DND-41 (cell line): ENCODE measurements at regions not wholly inside any gene's neighbourhood (a gene's known extent, or its start where the extent isn't known, plus 50 kb on each side); places are given as distances from the start of the nearest gene placed in this dataset.
"Not testable (repeated sequence)": the region's sequence is repeated elsewhere in the genome, so short reads cannot be mapped to it uniquely, and the experiment has no call there.

Experiments
- ATAC-seq: fragments of 200-7000 bp; cut with Tn5 transposase; 3 replicates; pipeline ENCODE4 v1.9.1; 2021; ENCODE audit warnings: low read depth; ENCODE audit not compliant: insufficient read depth
- DNase-seq: peaks from one replicate; pipeline ENCODE4 v3.0.0-alpha.2; 2020
- H2AFZ ChIP-seq: 2 replicates; pipeline ENCODE4 v1.6.0; 2012; ENCODE audit warnings: low read depth, low read length
- H3K27ac ChIP-seq: 2 replicates; pipeline ENCODE4 v1.5.1; 2012; ENCODE audit warnings: low read length, inconsistent platforms
- H3K27me3 ChIP-seq: fragments of 200-600 bp; sonication (generic); 2 replicates; pipeline ENCODE4 v1.6.0; 2012; ENCODE audit warnings: low read length, mild to moderate bottlenecking, inconsistent platforms; ENCODE audit not compliant: insufficient read depth, poor library complexity
- H3K36me3 ChIP-seq: 2 replicates; pipeline ENCODE4 v1.5.1; 2012; ENCODE audit warnings: low read length, inconsistent platforms; ENCODE audit not compliant: insufficient read depth
- H3K4me1 ChIP-seq: 2 replicates; pipeline ENCODE4 v1.5.1; 2012; ENCODE audit warnings: mild to moderate bottlenecking, low read length; ENCODE audit not compliant: insufficient read depth
- H3K4me2 ChIP-seq: 2 replicates; pipeline ENCODE4 v1.6.0; 2012; ENCODE audit warnings: mild to moderate bottlenecking, moderate library complexity, low read length, inconsistent platforms; ENCODE audit not compliant: insufficient read depth
- H3K4me3 ChIP-seq, 2 experiments: fragments of 200-600 bp in 1 of 2; shearing (Covaris generic) in 1 of 2; 2 replicates each; pipeline ENCODE4 v1.5.1; 2012 to 2016; ENCODE audit warnings: inconsistent platforms in 2 of 2, low read length in 2 of 2, mild to moderate bottlenecking in 2 of 2, low read depth in 1 of 2, moderate library complexity in 1 of 2
- H3K79me2 ChIP-seq: 2 replicates; pipeline ENCODE4 v1.6.0; 2012; ENCODE audit warnings: low read length, inconsistent platforms; ENCODE audit not compliant: insufficient read depth
- H3K9ac ChIP-seq: 2 replicates; pipeline ENCODE4 v1.6.0; 2012; ENCODE audit warnings: low read depth, mild to moderate bottlenecking, inconsistent platforms, low read length, moderate library complexity
- H3K9me3 ChIP-seq: 2 replicates; pipeline ENCODE4 v1.5.1; 2012; ENCODE audit warnings: low read length, moderate library complexity, mild to moderate bottlenecking, inconsistent platforms; ENCODE audit not compliant: insufficient read depth, severe bottlenecking
- H4K20me1 ChIP-seq: 2 replicates; pipeline ENCODE4 v1.6.0; 2012; ENCODE audit warnings: low read length; ENCODE audit not compliant: insufficient read depth
- CTCF ChIP-seq: IDR thresholded peaks from 2 replicates; pipeline ENCODE4 v1.5.1; 2012; ENCODE audit warnings: borderline replicate concordance, low read length, moderate library complexity, mild to moderate bottlenecking; ENCODE audit not compliant: poor library complexity, severe bottlenecking; ENCODE audit errors: extremely low read depth
- EZH2 ChIP-seq: IDR thresholded peaks from 3 replicates; pipeline ENCODE4 v1.6.1; 2012; ENCODE audit warnings: borderline replicate concordance, low read depth, mild to moderate bottlenecking, moderate library complexity, low read length, inconsistent platforms; ENCODE audit not compliant: severe bottlenecking

GRCh38 chr11:90426442-90426841 is 203.6 kb upstream of the CHORDC1 start:
- Histone ChIP-seq H3K9ac (no peak overlapping the region), H3K79me2 (no peaks in the 10 kb centered on the region), H3K9me3 (no peaks in the 10 kb centered on the region), H2AFZ (no peak overlapping the region), H3K36me3 (no peaks in the 10 kb centered on the region), H3K27me3 (no peaks in the 10 kb centered on the region), H3K4me2 (no peak overlapping the region), H4K20me1 (no peaks in the 10 kb centered on the region), H3K4me1 (no peaks in the 10 kb centered on the region), H3K27ac (no peak overlapping the region), H3K4me3 (no peak overlapping the region)
- ATAC-seq (no peak), DNase-seq (no peak)
- no peak for TF ChIP-seq EZH2
- TF ChIP-seq CTCF: no peak

- H3K4me3 ChIP-seq: no peak overlapping the region
- no peaks in the 10 kb centered on the region for H3K9me3 ChIP-seq
- no peaks in the 10 kb centered on the region for H3K27me3 ChIP-seq
- no peak overlapping the region for H3K27ac ChIP-seq
- H3K4me1 ChIP-seq: no peaks in the 10 kb centered on the region
- H2AFZ ChIP-seq: no peak overlapping the region
- H3K79me2 ChIP-seq: no peaks in the 10 kb centered on the region
- no peak overlapping the region for H3K9ac ChIP-seq
- ATAC-seq: no peak
- H3K4me2 ChIP-seq: no peak overlapping the region
- H4K20me1 ChIP-seq: no peaks in the 10 kb centered on the region
- no peak for DNase-seq
- no peaks in the 10 kb centered on the region for H3K36me3 ChIP-seq
- no peak for TF ChIP-seq CTCF
- TF ChIP-seq EZH2: no peak
Measured at GRCh38 chr11:90423378-90423777, 200.5 kb upstream of the CHORDC1 start.

GRCh38 chr11:90422787-90423186 is 199.9 kb upstream of the CHORDC1 start:
- H2AFZ ChIP-seq, H3K4me1 ChIP-seq, ATAC-seq, H3K27ac ChIP-seq, H4K20me1 ChIP-seq, H3K27me3 ChIP-seq, H3K79me2 ChIP-seq, H3K4me3 ChIP-seq, H3K36me3 ChIP-seq, DNase-seq, H3K9me3 ChIP-seq, H3K9ac ChIP-seq, H3K4me2 ChIP-seq: not testable (repeated sequence)

- no peak for ATAC-seq
- H3K27me3 ChIP-seq: no peaks in the 10 kb centered on the region
- H3K36me3 ChIP-seq: no peaks in the 10 kb centered on the region
- no peak overlapping the region for H3K9ac ChIP-seq
- no peaks in the 10 kb centered on the region for H3K9me3 ChIP-seq
- no peak for TF ChIP-seq EZH2
- no peak for TF ChIP-seq CTCF
- no peak overlapping the region for H3K4me2 ChIP-seq
- H3K27ac ChIP-seq: no peak overlapping the region
- no peaks in the 10 kb centered on the region for H3K79me2 ChIP-seq
- H4K20me1 ChIP-seq: no peaks in the 10 kb centered on the region
- H3K4me1 ChIP-seq: no peaks in the 10 kb centered on the region
- no peak overlapping the region for H3K4me3 ChIP-seq
- no peak for DNase-seq
- no peak overlapping the region for H2AFZ ChIP-seq
Measured at GRCh38 chr11:90414221-90414620, 191.4 kb upstream of the CHORDC1 start.
